ENCODE measurements at regions not wholly inside any gene's neighbourhood (a gene's known extent, or its start where the extent isn't known, plus 50 kb on each side); places are given as distances from the start of the nearest gene placed in this dataset.

- no peak for DNase-seq
Observed at GRCh38 chr14:54132496-54132895, 175.9 kb upstream of the BMP4 start.

GRCh38 chr14:54133896-54134295, 177.3 kb upstream of the BMP4 start:
- no peak for DNase-seq

- no peak for DNase-seq
Observed at GRCh38 chr14:54135804-54136280, 179.2 kb upstream of the BMP4 start.

GRCh38 chr14:54136894-54137613, 180.4 kb upstream of the BMP4 start:
- DNase-seq = no peak

GRCh38 chr14:54137614-54137961, 181.0 kb upstream of the BMP4 start:
- no peak for DNase-seq

- no peak for DNase-seq
Observed at GRCh38 chr14:54138024-54138353, 181.4 kb upstream of the BMP4 start.

- no peak for DNase-seq
Observed at GRCh38 chr14:54138354-54139038, 181.9 kb upstream of the BMP4 start.

GRCh38 chr14:54140551-54140950, 183.9 kb upstream of the BMP4 start:
- no peak for DNase-seq

GRCh38 chr14:54146601-54147000, 190.0 kb upstream of the BMP4 start:
- DNase-seq = no peak

- DNase-seq = no peak
Observed at GRCh38 chr14:54147282-54147681, 190.7 kb upstream of the BMP4 start.

GRCh38 chr14:54147758-54148157, 191.1 kb upstream of the BMP4 start:
- DNase-seq = no peak

- DNase-seq = no peak
Observed at GRCh38 chr14:54148251-54148650, 191.6 kb upstream of the BMP4 start.

- no peak for DNase-seq
Observed at GRCh38 chr14:54152351-54152750, 195.7 kb upstream of the BMP4 start.

GRCh38 chr14:54166049-54166950, 209.7 kb upstream of the BMP4 start:
- DNase-seq = no peak

GRCh38 chr14:54168489-54168888, 211.9 kb upstream of the BMP4 start:
- DNase-seq = no peak

- DNase-seq = no peak
Observed at GRCh38 chr14:54169254-54169924, 212.8 kb upstream of the BMP4 start.

GRCh38 chr14:54170301-54170700, 213.7 kb upstream of the BMP4 start:
- DNase-seq = no peak

GRCh38 chr14:54172114-54172513, 215.5 kb upstream of the BMP4 start:
- no peak for DNase-seq

GRCh38 chr14:54172562-54172961, 215.9 kb upstream of the BMP4 start:
- DNase-seq = no peak

GRCh38 chr14:54173802-54174201, 217.2 kb upstream of the BMP4 start:
- DNase-seq = no peak

GRCh38 chr14:54174457-54174856, 217.8 kb upstream of the BMP4 start:
- no peak for DNase-seq

- no peak for DNase-seq
Observed at GRCh38 chr14:54175298-54175942, 218.8 kb upstream of the BMP4 start.

GRCh38 chr14:54177019-54177418, 219.8 kb upstream of the CDKN3 start:
- no peak for DNase-seq
